ENCODE measurements at regions not wholly inside any gene's neighbourhood (a gene's known extent, or its start where the extent isn't known, plus 50 kb on each side); places are given as distances from the start of the nearest gene placed in this dataset.

GRCh38 chr21:15517394-15517793 is 212.4 kb upstream of the USP25 start:
- TF ChIP-seq CTCF (IDR thresholded peaks at IDR 0.05; ENCODE audit: borderline replicate concordance) = no peak
- no peaks in the 10 kb centered on the region for H3K36me3 ChIP-seq

GRCh38 chr21:15520811-15521643 is 208.8 kb upstream of the USP25 start:
- no peak for DNase-seq
- Histone ChIP-seq H3K4me1 (no peaks in the 10 kb centered on the region), H3K4me3 (no peak overlapping the region), H3K27ac (replicated peaks) (no peak overlapping the region), H3K27me3 (ENCODE audit: low read depth) (no peaks in the 10 kb centered on the region), H3K36me3 (no peaks in the 10 kb centered on the region), H3K9me3 (replicated peaks) (no peaks in the 10 kb centered on the region)
- TF ChIP-seq CTCF (IDR thresholded peaks at IDR 0.05; ENCODE audit: borderline replicate concordance) = no peak
- intact Hi-C loops (cut with micrococcal nuclease) = no loop called here

More at GRCh38 chr21:15517394-15517793, 212.4 kb upstream of the USP25 start:
- no peak overlapping the region for H3K27ac ChIP-seq (replicated peaks)
- no peaks in the 10 kb centered on the region for H3K9me3 ChIP-seq (replicated peaks)
- H3K4me3 ChIP-seq = no peak overlapping the region
- no peak for DNase-seq
- H3K27me3 ChIP-seq (ENCODE audit: low read depth) = no peaks in the 10 kb centered on the region
- intact Hi-C loops (cut with micrococcal nuclease) = no loop called here
- no peaks in the 10 kb centered on the region for H3K4me1 ChIP-seq

- Histone ChIP-seq H3K9me3 (replicated peaks) (no peaks in the 10 kb centered on the region), H3K36me3 (no peaks in the 10 kb centered on the region), H3K4me3 (no peak overlapping the region), H3K27me3 (ENCODE audit: low read depth) (no peaks in the 10 kb centered on the region), H3K4me1 (no peaks in the 10 kb centered on the region), H3K27ac (replicated peaks) (no peak overlapping the region)
- intact Hi-C loops (cut with micrococcal nuclease) = no loop called here
- DNase-seq = no peak
- TF ChIP-seq CTCF (IDR thresholded peaks at IDR 0.05; ENCODE audit: borderline replicate concordance) = no peak
Measured at GRCh38 chr21:15521644-15522001, 208.2 kb upstream of the USP25 start.

GRCh38 chr21:15522148-15522547 is 207.6 kb upstream of the USP25 start:
- Histone ChIP-seq H3K4me1 (no peaks in the 10 kb centered on the region), H3K27me3 (ENCODE audit: low read depth) (no peaks in the 10 kb centered on the region), H3K9me3 (replicated peaks) (no peaks in the 10 kb centered on the region), H3K27ac (replicated peaks) (no peak overlapping the region), H3K4me3 (no peak overlapping the region), H3K36me3 (no peaks in the 10 kb centered on the region)
- no peak for DNase-seq
- intact Hi-C loops (cut with micrococcal nuclease) = no loop called here
- TF ChIP-seq CTCF (IDR thresholded peaks at IDR 0.05; ENCODE audit: borderline replicate concordance) = no peak

GRCh38 chr21:15524855-15525254 is 204.9 kb upstream of the USP25 start:
- Histone ChIP-seq H3K9me3 (replicated peaks) (no peaks in the 10 kb centered on the region), H3K27me3 (ENCODE audit: low read depth) (peaks cover 2% of the 10 kb centered on the region), H3K4me1 (no peaks in the 10 kb centered on the region), H3K36me3 (no peaks in the 10 kb centered on the region), H3K4me3 (no peak overlapping the region), H3K27ac (replicated peaks) (no peak overlapping the region)
- no peak for DNase-seq
- intact Hi-C loops (cut with micrococcal nuclease) = no loop called here
- no peak for TF ChIP-seq CTCF (IDR thresholded peaks at IDR 0.05; ENCODE audit: borderline replicate concordance)

Measured in left ventricle myocardium inferior (tissue), 1 donor.